ENCODE measurements at regions not wholly inside any gene's neighbourhood (a gene's known extent, or its start where the extent isn't known, plus 50 kb on each side); places are given as distances from the start of the nearest gene placed in this dataset.

DNA sequence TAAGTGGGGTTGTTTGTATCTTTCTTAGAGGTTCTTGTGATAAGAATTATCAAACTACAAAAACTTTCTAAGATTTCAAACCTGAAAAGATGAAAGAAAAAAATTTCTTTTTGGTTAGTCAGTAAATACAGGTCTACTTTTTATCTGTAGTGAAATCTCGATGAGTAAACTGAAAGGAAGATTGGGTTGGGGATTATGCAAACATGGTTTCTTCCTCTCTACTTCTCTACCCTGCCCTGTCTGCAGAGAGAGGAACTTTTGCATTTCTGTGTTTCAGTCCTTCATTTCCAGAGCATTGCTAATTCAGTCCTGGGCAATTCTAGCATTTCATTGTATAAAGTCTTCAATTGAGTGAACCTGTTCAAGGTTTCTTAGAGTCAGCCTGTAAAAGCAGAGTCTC, 51.6 kb upstream of the IL2 start:
- RAD21 ChIA-PET (ENCODE audit: low non-redundant PET in 1 of 2, low total read pairs in 2 of 2, uncharacterized antibody in 2 of 2, unreplicated experiment in 2 of 2): no interaction called here
- Histone ChIP-seq H3K4me1 (ENCODE audit: control insufficient read depth in 1 of 2, insufficient read depth in 2 of 2, low read length in 2 of 2) (no peaks in the 10 kb centered on the region), H2AFZ (ENCODE audit: low read depth, low read length, poor library complexity, severe bottlenecking) (no peak overlapping the region), H3K9me2 (ENCODE audit: insufficient read depth) (no peaks in the 10 kb centered on the region), H4K20me1 (ENCODE audit: insufficient read depth) (no peaks in the 10 kb centered on the region), H3K27ac (ENCODE audit: low read depth, low read length) (no peak overlapping the region), H3K4me3 (replicated peaks in 1 of 2; ENCODE audit: low read depth in 1 of 2, low read length in 2 of 2) (no peak overlapping the region), H3K79me2 (ENCODE audit: insufficient read depth, low read length) (no peaks in the 10 kb centered on the region), H3K9me3 (ENCODE audit: control insufficient read depth in 1 of 2, insufficient read depth in 1 of 2, low read depth in 1 of 2, low read length in 2 of 2) (no peaks in the 10 kb centered on the region), H3K9ac (ENCODE audit: low read length) (no peak overlapping the region), H3K4me2 (ENCODE audit: low read length) (no peak overlapping the region), H3K27me3 (ENCODE audit: insufficient read depth, low read length) (no peaks in the 10 kb centered on the region), H3K36me3 (ENCODE audit: control insufficient read depth in 1 of 2, insufficient read depth in 2 of 2, low read length in 2 of 2) (no peaks in the 10 kb centered on the region)
- BruUV-seq (replicated peaks): no TSS peak
- no peak for TF ChIP-seq EZH2 (IDR thresholded peaks at IDR 0.05)
- no peak for TF ChIP-seq SRF (IDR thresholded peaks at IDR 0.05; ENCODE audit: low read depth)
- TF ChIP-seq CEBPB (IDR thresholded peaks at IDR 0.05; ENCODE audit: low read depth): no peak
- no peak for TF ChIP-seq POLR2A (IDR thresholded peaks at IDR 0.05; ENCODE audit: borderline replicate concordance, extremely low read depth, insufficient read depth, insufficient read length)
- no peak for TF ChIP-seq JUND (IDR thresholded peaks at IDR 0.05)
- TF ChIP-seq, protein P1, sequence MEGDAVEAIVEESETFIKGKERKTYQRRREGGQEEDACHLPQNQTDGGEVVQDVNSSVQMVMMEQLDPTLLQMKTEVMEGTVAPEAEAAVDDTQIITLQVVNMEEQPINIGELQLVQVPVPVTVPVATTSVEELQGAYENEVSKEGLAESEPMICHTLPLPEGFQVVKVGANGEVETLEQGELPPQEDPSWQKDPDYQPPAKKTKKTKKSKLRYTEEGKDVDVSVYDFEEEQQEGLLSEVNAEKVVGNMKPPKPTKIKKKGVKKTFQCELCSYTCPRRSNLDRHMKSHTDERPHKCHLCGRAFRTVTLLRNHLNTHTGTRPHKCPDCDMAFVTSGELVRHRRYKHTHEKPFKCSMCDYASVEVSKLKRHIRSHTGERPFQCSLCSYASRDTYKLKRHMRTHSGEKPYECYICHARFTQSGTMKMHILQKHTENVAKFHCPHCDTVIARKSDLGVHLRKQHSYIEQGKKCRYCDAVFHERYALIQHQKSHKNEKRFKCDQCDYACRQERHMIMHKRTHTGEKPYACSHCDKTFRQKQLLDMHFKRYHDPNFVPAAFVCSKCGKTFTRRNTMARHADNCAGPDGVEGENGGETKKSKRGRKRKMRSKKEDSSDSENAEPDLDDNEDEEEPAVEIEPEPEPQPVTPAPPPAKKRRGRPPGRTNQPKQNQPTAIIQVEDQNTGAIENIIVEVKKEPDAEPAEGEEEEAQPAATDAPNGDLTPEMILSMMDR (IDR thresholded peaks at IDR 0.05 in 2 of 3, conservative IDR thresholded peaks at IDR 0.05 in 1 of 3; ENCODE audit: borderline replicate concordance in 1 of 3, insufficient read depth in 1 of 3, low read depth in 2 of 3, low read length in 2 of 3): no peak
- TF ChIP-seq POLR2AphosphoS5 (IDR thresholded peaks at IDR 0.05; ENCODE audit: low read depth, low read length): no peak
- TF ChIP-seq, protein P2, sequence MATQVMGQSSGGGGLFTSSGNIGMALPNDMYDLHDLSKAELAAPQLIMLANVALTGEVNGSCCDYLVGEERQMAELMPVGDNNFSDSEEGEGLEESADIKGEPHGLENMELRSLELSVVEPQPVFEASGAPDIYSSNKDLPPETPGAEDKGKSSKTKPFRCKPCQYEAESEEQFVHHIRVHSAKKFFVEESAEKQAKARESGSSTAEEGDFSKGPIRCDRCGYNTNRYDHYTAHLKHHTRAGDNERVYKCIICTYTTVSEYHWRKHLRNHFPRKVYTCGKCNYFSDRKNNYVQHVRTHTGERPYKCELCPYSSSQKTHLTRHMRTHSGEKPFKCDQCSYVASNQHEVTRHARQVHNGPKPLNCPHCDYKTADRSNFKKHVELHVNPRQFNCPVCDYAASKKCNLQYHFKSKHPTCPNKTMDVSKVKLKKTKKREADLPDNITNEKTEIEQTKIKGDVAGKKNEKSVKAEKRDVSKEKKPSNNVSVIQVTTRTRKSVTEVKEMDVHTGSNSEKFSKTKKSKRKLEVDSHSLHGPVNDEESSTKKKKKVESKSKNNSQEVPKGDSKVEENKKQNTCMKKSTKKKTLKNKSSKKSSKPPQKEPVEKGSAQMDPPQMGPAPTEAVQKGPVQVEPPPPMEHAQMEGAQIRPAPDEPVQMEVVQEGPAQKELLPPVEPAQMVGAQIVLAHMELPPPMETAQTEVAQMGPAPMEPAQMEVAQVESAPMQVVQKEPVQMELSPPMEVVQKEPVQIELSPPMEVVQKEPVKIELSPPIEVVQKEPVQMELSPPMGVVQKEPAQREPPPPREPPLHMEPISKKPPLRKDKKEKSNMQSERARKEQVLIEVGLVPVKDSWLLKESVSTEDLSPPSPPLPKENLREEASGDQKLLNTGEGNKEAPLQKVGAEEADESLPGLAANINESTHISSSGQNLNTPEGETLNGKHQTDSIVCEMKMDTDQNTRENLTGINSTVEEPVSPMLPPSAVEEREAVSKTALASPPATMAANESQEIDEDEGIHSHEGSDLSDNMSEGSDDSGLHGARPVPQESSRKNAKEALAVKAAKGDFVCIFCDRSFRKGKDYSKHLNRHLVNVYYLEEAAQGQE (IDR thresholded peaks at IDR 0.05; ENCODE audit: low read depth): no peak
- no peak for TF ChIP-seq CBX3 (IDR thresholded peaks at IDR 0.05; ENCODE audit: low read depth)
- TF ChIP-seq SP1 (IDR thresholded peaks at IDR 0.05; ENCODE audit: low read depth): no peak
- TF ChIP-seq FOSL1 (IDR thresholded peaks at IDR 0.05; ENCODE audit: low read depth): no peak
- TF ChIP-seq TCF7L2 (IDR thresholded peaks at IDR 0.05; ENCODE audit: borderline replicate concordance, extremely low read depth, insufficient read depth, insufficient read length): no peak
- TF ChIP-seq ZNF274 (IDR thresholded peaks at IDR 0.05; ENCODE audit: low read depth, low read length): no peak
- TF ChIP-seq, protein P3, sequence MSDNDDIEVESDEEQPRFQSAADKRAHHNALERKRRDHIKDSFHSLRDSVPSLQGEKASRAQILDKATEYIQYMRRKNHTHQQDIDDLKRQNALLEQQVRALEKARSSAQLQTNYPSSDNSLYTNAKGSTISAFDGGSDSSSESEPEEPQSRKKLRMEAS (IDR thresholded peaks at IDR 0.05): no peak
- no peak for TF ChIP-seq RAD21 (IDR thresholded peaks at IDR 0.05; ENCODE audit: low read depth)
- TF ChIP-seq, protein P4, sequence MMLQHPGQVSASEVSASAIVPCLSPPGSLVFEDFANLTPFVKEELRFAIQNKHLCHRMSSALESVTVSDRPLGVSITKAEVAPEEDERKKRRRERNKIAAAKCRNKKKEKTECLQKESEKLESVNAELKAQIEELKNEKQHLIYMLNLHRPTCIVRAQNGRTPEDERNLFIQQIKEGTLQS (IDR thresholded peaks at IDR 0.05): no peak
- no peak for DNase-seq (ENCODE audit: low read depth, low spot score)
- intact Hi-C loops (cut with micrococcal nuclease): no loop called here
- CTCF ChIA-PET: no interaction called here
- POLR2A ChIA-PET: no interaction called here
- ATAC-seq: no peak
